PC-9 (cell line): ENCODE measurements at regions not wholly inside any gene's neighbourhood (a gene's known extent, or its start where the extent isn't known, plus 50 kb on each side); places are given as distances from the start of the nearest gene placed in this dataset.

Experiments
- BruUV-seq: library from RNA; stranded (reverse); fragments of 400-500 nt; replicated peaks from 2 replicates; lab custom pipeline; 2021; lab: Mats Ljungman, UMichigan
- CTCF ChIA-PET: fragments of 300-600 bp; sonication (Branson Sonifier 250); formaldehyde crosslinking; loops from one replicate; lab custom pipeline; 2022; ENCODE audit warnings: antibody characterized with exemption; lab: Charles Lee
- POLR2A ChIA-PET: fragments of 300-600 bp; sonication (Branson Sonifier 250); formaldehyde crosslinking; loops from one replicate; lab custom pipeline; 2022; ENCODE audit warnings: antibody characterized with exemption; ENCODE audit not compliant: unreplicated experiment; lab: Charles Lee
- DNase-seq, 2 experiments: peaks; one replicate each; pipeline versions ENCODE4 v3.0.0 to v3.0.0-alpha.2; 2015 to 2022; ENCODE audit warnings: mixed read lengths in 1 of 2
- H2AFZ ChIP-seq: fragments of 200-600 bp; sonication (generic); 2 replicates; pipeline ENCODE4 v1.8.1; 2017; ENCODE audit warnings: antibody characterized with exemption
- H3F3A ChIP-seq: fragments of 200-600 bp; sonication (generic); 2 replicates; pipeline ENCODE4 v1.8.1; 2017; ENCODE audit warnings: antibody characterized with exemption, mild to moderate bottlenecking, low read depth; ENCODE audit not compliant: insufficient read depth
- H3K27ac ChIP-seq: fragments of 200-600 bp; sonication (generic); 2 replicates; pipeline ENCODE4 v1.6.1; 2016; ENCODE audit warnings: mixed run types
- H3K27me3 ChIP-seq: fragments of 200-600 bp; sonication (generic); 2 replicates; pipeline ENCODE4 v1.6.1; 2016; ENCODE audit warnings: low read depth, mixed run types; ENCODE audit not compliant: insufficient read depth
- H3K36me3 ChIP-seq: fragments of 200-600 bp; sonication (generic); 2 replicates; pipeline ENCODE4 v1.6.1; 2016; ENCODE audit warnings: low read depth, mixed run types
- H3K4me1 ChIP-seq: fragments of 200-600 bp; sonication (generic); replicated peaks from 2 replicates; pipeline ENCODE4 v1.6.1; 2016; ENCODE audit warnings: mixed run types; ENCODE audit not compliant: insufficient read depth
- H3K4me2 ChIP-seq: fragments of 200-600 bp; sonication (generic); 2 replicates; pipeline ENCODE4 v1.6.1; 2017; ENCODE audit warnings: mixed run types
- H3K4me3 ChIP-seq: fragments of 200-600 bp; sonication (generic); 2 replicates; pipeline ENCODE4 v1.6.1; 2016; ENCODE audit warnings: mixed run types
- H3K79me2 ChIP-seq: fragments of 200-600 bp; sonication (generic); 2 replicates; pipeline ENCODE4 v1.6.1; 2017; ENCODE audit warnings: low read depth, mixed run types
- H3K9me2 ChIP-seq: fragments of 200-600 bp; sonication (generic); 2 replicates; pipeline ENCODE4 v1.8.1; 2017; ENCODE audit warnings: mild to moderate bottlenecking; ENCODE audit not compliant: insufficient read depth
- H3K9me3 ChIP-seq: fragments of 200-600 bp; sonication (generic); 2 replicates; pipeline ENCODE4 v1.8.1; 2016; ENCODE audit warnings: low read depth; ENCODE audit not compliant: insufficient read depth
- H4K20me1 ChIP-seq: fragments of 200-600 bp; sonication (generic); 2 replicates; pipeline ENCODE4 v1.8.1; 2017; ENCODE audit not compliant: insufficient read depth
- CTCF ChIP-seq: fragments of 200-600 bp; sonication (generic); conservative IDR thresholded peaks from 2 replicates; pipeline ENCODE4 v1.6.1; 2017; ENCODE audit warnings: mixed run types, antibody characterized with exemption, mild to moderate bottlenecking, moderate library complexity
- EZH2 ChIP-seq: fragments of 200-600 bp; sonication (generic); IDR thresholded peaks from 2 replicates; pipeline ENCODE4 v1.8.0; 2017; ENCODE audit warnings: antibody characterized with exemption, low read depth
- intact Hi-C: fragments of 100-400 bp; cut with micrococcal nuclease; formaldehyde crosslinking; loops from one replicate; pipeline ENCODE4 v1.10.0; 2022; ENCODE audit not compliant: unreplicated experiment

GRCh38 chr7:131265227-131265626 is 62.4 kb upstream of the MKLN1 start:
- Histone ChIP-seq H3K27ac (no peak overlapping the region), H3K27me3 (no peaks in the 10 kb centered on the region), H3K9me3 (no peaks in the 10 kb centered on the region), H3F3A (no peaks in the 10 kb centered on the region), H3K4me3 (no peak overlapping the region), H3K4me2 (no peak overlapping the region), H3K36me3 (no peaks in the 10 kb centered on the region), H2AFZ (no peak overlapping the region), H3K9me2 (no peaks in the 10 kb centered on the region), H3K79me2 (no peaks in the 10 kb centered on the region), H3K4me1 (no peaks in the 10 kb centered on the region), H4K20me1 (no peaks in the 10 kb centered on the region)
- ChIA-PET POLR2A (no interaction called here), CTCF (no interaction called here)
- intact Hi-C loops, result no loop called here
- TF ChIP-seq EZH2 (no peak), CTCF (no peak)
- no TSS peak for BruUV-seq
- no peak for DNase-seq

GRCh38 chr7:131267631-131268030 is 60.0 kb upstream of the MKLN1 start:
- TF ChIP-seq CTCF, result no peak
- no peaks in the 10 kb centered on the region for H3K9me3 ChIP-seq
- no peaks in the 10 kb centered on the region for H3K27me3 ChIP-seq
- H3K9me2 ChIP-seq, result no peaks in the 10 kb centered on the region
- no peaks in the 10 kb centered on the region for H4K20me1 ChIP-seq
- no peaks in the 10 kb centered on the region for H3K79me2 ChIP-seq
- H3F3A ChIP-seq, result no peaks in the 10 kb centered on the region
- ChIA-PET POLR2A (no interaction called here), CTCF (no interaction called here)
- no TSS peak for BruUV-seq
- no peaks in the 10 kb centered on the region for H3K4me1 ChIP-seq
- H3K4me2 ChIP-seq, result no peak overlapping the region
- DNase-seq, result no peak
- H2AFZ ChIP-seq, result no peak overlapping the region
- no peak overlapping the region for H3K27ac ChIP-seq
- no peak overlapping the region for H3K4me3 ChIP-seq
- H3K36me3 ChIP-seq, result no peaks in the 10 kb centered on the region
- intact Hi-C loops, result no loop called here

GRCh38 chr7:131268906-131269305 is 58.8 kb upstream of the MKLN1 start:
- ChIA-PET CTCF (no interaction called here), POLR2A (no interaction called here)
- H3K4me1 ChIP-seq, result no peaks in the 10 kb centered on the region
- no peak overlapping the region for H3K4me3 ChIP-seq
- no peak overlapping the region for H3K4me2 ChIP-seq
- no TSS peak for BruUV-seq
- no peaks in the 10 kb centered on the region for H3K9me3 ChIP-seq
- no peak for DNase-seq
- no peak overlapping the region for H2AFZ ChIP-seq
- H3K36me3 ChIP-seq, result no peaks in the 10 kb centered on the region
- H3F3A ChIP-seq, result no peaks in the 10 kb centered on the region
- H3K79me2 ChIP-seq, result no peaks in the 10 kb centered on the region
- H4K20me1 ChIP-seq, result no peaks in the 10 kb centered on the region
- H3K9me2 ChIP-seq, result no peaks in the 10 kb centered on the region
- TF ChIP-seq CTCF (no peak), EZH2 (no peak)
- intact Hi-C loops, result no loop called here
- no peaks in the 10 kb centered on the region for H3K27me3 ChIP-seq
- no peak overlapping the region for H3K27ac ChIP-seq
